ENCODE measurements at regions not wholly inside any gene's neighbourhood (a gene's known extent, or its start where the extent isn't known, plus 50 kb on each side); places are given as distances from the start of the nearest gene placed in this dataset.
A peak's percentile ranks its signal among the peaks of the same experiment; 100 is the strongest.
"Not testable (repeated sequence)": the region's sequence is repeated elsewhere in the genome, so short reads cannot be mapped to it uniquely, and the experiment has no call there.

GRCh38 chr15:63434576-63435186 is 53.0 kb upstream of the CA12 start:
- DNase-seq, result no peak

- DNase-seq, result no peak
These were observed 53.7 kb upstream of the CA12 start for GRCh38 chr15:63435204-63435820.

DNA sequence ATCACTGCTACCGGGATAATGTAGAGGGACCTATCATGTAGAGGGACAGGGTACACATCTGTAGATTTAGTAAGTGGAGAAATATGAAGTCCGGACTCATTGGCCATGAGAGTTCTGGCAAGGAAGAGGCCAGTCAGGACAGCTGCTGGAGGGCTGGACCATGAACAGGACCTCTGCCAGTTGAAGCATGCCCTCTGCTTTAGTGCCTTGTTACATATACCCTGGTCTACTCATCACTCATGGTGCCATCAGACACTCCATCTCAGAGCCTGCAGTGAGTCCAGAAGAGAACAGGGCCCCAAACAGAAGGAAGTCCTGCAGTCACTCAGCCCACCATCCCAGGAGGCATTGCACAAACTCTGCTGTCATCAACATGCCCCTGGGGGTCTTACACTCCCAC is 54.7 kb upstream of the CA12 start:
- no peak for DNase-seq

GRCh38 chr15:63436872-63437375 is 55.3 kb upstream of the CA12 start:
- peak; percentile 81 for DNase-seq

DNA sequence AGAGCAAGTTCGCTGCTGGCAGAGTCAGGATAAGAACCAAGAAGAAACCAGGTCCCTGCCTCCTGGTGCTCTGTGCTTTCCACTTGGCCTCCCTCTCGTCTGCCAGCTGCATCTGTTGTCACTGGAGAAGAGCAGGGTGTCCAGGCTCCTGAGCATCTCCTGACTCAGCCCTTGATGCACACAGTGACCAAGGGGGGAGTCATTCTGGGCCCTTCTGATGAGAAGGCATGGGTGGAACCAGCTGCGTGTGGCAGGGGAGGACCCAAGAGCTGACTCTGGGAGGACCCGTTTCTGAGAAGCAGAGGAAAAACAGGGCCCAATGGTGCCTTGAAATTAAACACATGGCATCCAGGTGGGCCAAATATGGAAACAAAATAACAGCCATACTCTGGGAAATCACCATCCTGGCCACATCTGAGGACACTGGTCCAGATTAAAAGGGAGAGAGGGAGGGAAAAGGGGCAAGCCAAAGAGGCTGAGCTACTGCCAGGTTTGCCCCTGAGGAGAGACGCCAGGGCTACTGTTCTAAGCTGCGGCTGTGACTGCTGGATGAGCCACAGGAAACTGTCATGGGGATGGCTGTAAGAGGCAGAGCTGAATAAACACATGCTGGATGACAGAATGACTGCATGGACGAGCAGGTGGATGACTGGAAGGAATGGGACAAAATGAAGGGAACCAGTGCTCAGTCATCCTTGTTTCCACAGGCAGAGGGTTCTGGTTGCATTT is 58.1 kb upstream of the CA12 start:
- DNase-seq, result no peak

DNA sequence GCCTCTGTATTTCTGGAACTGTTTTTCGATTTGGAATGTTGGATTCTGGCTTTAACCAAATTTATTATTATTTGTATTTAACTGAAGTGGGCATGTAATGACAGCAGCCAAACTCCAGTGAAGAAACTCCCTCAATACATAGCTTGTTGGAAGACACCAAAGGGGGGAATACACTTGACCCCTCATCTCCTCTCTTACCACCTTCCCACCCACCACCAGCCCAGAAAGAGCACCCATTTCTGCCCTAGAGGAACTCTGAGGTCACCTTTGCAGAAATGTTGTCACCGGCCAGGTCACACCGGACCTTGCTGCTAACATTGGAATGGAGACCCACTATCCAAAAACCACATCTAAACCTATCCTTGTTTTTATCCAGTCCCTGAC is 58.6 kb upstream of the CA12 start:
- no peak for DNase-seq

GRCh38 chr15:63440756-63441155 is 59.1 kb upstream of the CA12 start:
- no peak for DNase-seq

GRCh38 chr15:63441266-63441665 is 59.6 kb upstream of the CA12 start:
- DNase-seq, result no peak

DNA sequence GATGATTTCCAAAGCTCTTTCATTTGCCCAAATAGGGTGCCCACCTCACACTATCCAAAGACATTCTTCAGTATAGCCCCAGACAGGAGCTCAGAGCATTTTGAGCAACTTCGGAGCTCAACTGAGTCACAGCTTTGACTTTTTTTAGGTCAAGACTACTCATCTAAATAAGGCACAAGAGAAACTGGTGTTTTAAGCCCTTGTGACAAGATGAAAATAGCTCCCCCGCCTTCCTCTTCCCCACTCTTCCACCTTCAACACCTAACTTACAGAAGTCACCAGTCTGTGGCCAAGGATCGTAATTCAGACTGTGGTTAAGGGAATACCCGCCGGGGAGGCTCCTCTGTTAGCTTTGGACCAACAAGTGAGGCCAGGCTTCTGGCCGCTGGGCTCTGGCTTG is 60.4 kb upstream of the CA12 start:
- DNase-seq, result no peak

DNA sequence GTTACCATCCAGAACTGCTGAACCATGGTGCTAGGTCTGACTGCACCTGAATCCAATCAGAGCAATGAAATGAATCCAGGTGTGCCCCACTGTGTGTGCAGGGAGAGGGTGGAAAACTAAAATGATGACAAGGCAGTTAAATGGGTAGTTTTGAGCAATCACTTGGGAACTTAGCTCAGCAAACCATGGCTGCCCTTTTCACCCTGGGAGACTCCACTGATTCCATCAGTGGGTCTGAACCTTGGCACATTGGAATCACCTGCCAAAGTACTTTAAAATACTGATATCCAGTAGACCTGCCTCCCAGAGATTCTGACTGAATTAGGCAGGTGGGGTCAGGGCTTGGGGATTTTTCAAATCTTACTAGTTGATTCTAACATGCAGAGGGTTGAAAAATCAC is 59.8 kb upstream of the USP3 start:
- no peak for DNase-seq

- no peak for DNase-seq
These were observed 58.1 kb upstream of the USP3 start for GRCh38 chr15:63446255-63446654.

GRCh38 chr15:63447017-63447676 is 57.2 kb upstream of the USP3 start:
- no peak for DNase-seq

- no peak for DNase-seq
These were observed 56.1 kb upstream of the USP3 start for GRCh38 chr15:63448266-63448665.

DNA sequence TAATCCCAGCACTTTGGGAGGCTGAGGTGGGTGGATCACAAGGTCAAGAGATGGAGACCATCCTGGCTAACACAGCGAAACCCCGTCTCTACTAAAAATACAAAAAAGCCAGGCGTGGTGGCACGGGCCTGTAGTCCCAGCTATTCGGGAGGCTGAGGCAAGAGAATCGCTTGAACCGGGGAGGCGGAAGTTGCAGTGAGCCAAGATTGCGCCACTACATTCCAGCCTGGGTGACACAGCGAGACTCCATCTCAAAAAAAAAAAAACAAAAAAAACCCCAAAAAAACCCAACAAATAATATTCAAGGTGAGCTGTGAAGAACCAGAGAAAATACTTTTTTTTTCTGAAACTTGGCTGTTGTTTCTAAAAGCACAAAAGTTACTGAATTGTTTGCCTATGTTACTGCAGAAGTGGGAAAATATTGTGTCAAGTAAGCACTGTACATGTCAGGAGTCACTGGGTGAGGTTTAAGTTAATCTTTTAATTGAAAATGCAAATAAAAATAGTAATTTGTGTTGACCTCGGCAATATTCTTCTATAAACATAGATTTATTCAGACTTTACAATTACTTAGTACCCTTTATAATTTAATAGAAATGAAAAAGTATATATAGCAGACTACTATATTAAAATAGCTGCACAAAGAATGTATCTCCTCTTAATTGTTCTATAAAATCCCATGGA is 55.4 kb upstream of the USP3 start:
- DNase-seq, result not testable (repeated sequence)

DNA sequence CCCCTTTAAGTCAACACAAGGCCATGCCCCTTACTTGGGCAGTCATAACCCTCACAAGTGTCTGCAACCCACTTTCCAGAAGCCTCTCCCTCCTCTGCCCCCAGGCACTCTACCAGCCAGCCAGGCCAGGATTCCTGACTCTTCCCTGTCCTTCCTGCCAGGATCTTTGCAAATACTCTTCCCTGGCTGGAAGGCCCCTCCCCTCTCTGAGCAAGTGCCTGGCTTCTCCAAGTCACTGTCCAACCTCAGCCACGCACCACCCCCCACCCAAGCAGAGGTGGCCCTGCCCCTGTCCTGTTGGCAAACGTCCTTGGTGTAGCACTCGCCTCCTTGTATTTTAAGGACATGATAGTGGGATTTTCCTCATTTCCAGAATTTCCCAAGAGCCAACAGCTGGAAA is 54.7 kb upstream of the USP3 start:
- DNase-seq, result peak; percentile 64

DNA sequence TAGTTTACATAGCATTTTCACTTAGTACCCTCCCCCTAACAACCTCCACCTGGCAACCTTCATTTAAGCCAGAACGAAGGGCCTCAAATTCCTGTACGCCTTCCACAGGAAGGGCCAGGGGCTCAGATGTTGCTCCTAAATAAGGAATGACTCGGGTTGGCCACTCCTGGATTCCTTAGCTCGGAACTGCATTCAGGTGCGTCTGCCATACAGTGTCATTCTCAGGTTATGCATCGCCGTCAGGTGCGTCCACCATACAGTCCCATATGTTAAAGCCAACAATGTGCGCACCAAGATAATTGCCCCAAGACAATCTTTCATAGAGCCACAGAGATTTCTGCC is 53.5 kb upstream of the USP3 start:
- DNase-seq, result no peak

DNA sequence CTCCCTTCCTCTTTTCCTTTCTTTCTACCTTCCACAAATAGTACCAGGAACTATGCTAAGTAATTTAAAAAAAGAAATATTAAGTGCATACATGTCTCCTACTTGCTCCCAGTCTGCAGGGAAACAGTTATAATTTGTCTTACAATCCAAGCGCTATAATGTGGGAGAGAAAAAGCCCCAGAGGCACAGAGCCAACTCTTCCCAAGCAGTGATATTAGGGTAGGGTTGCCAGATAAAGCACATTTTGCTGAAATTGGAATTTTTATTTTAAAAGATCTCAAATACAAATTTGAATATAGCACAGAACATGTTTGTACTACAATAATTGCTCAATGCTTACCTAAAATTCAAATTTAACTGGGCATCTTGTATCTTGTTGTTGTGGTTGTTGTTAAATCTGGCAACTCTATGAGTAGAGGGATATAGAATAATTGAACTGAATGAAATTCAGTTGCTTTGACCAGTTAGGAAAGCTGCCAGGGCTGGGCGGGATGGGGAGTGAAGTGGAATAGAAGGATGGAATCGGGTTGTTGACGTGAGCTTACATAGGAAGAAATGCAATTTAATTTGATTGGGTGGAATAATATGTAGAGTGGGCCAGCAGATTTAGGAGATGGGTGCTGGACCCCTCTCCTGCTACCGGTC is 52.6 kb upstream of the USP3 start:
- no peak for DNase-seq

GRCh38 chr15:63452552-63453136 is 51.7 kb upstream of the USP3 start:
- no peak for DNase-seq

DNA sequence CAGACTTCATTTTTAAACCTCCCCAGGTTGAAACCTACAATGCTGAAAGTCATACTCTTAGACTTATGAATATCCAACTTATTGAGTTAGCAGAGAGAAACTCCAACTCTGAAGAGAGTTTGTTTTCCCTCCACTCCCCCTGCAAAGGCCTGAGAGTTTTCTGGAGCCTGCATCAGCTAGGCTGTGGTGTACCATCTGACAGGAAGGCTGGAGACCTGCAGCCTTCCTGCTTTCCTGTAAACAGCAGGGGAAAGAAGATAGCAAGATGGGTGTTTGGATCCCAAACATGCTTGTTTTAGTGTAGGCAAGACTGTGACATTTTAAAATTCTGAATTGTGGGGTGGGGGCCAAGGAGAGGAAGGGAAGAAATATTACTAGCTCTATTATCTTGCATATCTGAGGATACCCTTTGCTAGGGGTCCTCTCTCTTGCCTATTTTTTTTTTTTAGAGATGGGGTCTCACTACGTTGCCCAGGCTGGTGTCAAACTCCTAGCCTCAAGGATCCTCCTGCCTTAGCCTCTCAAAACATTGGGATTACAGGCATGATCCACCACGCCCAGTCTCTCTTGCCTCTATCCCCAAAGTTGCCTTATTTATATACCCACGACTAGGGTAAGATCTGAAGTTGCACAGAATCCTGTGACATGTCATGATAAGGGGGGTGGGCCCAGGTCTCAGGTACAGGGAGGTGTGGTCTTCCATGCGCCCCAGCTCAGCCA is 51.0 kb upstream of the USP3 start:
- no peak for DNase-seq

- DNase-seq, result no peak
These were observed 49.7 kb upstream of the USP3 start for GRCh38 chr15:63454503-63455211.

All from NCI-H226 (cell line).